B cell (primary cell): ENCODE measurements at regions not wholly inside any gene's neighbourhood (a gene's known extent, or its start where the extent isn't known, plus 50 kb on each side); places are given as distances from the start of the nearest gene placed in this dataset.

Experiments used
- ATAC-seq: fragments of 200-7000 bp; cut with Tn5 transposase; one replicate; pipeline ENCODE4 v1.10.0; 2021; ENCODE audit warnings: low read depth, mild to moderate bottlenecking, moderate number of reproducible peaks, moderate library complexity
- CTCF ChIA-PET: fragments of 350-600 bp; sonication (Branson Sonifier 250); formaldehyde crosslinking; loops from one replicate; lab custom pipeline; 2021; ENCODE audit warnings: antibody characterized with exemption, inconsistent platforms; lab: Charles Lee
- POLR2A ChIA-PET: fragments of 350-600 bp; sonication (Branson Sonifier 250); formaldehyde crosslinking; loops from one replicate; lab custom pipeline; 2021; ENCODE audit warnings: antibody characterized with exemption; lab: Charles Lee
- DNase-seq: peaks from one replicate; pipeline ENCODE4 v3.0.0; 2013
- H2AFZ ChIP-seq: 2 replicates; pipeline ENCODE4 v1.6.1; 2012; ENCODE audit warnings: mild to moderate bottlenecking, low read depth, low read length; ENCODE audit not compliant: insufficient read depth, poor library complexity, severe bottlenecking
- H3K27ac ChIP-seq, 2 donors: 1 replicate in 1 of 2; 2 replicates in 1 of 2; pipeline ENCODE4 v1.5.1; 2012 to 2013; ENCODE audit warnings: low read length in 2 of 2, mild to moderate bottlenecking in 2 of 2, moderate library complexity in 1 of 2
- H3K27me3 ChIP-seq, 4 experiments: fragments of 200-600 bp in 1 of 4; sonication (generic) in 1 of 4; replicated peaks in 1 of 4; 1 replicate in 2 of 4; 2 replicates in 2 of 4; pipeline versions ENCODE4 v1.6.1 to v1.7.0; 2013 to 2016; ENCODE audit warnings: low read length in 3 of 4, mild to moderate bottlenecking in 2 of 4, mixed read lengths in 1 of 4, moderate library complexity in 1 of 4; ENCODE audit not compliant: insufficient read depth in 4 of 4, control insufficient read depth in 3 of 4; ENCODE audit errors: control extremely low read depth in 1 of 4
- H3K36me3 ChIP-seq, 2 experiments: replicated peaks in 1 of 2; 1 replicate in 1 of 2; 2 replicates in 1 of 2; pipeline versions ENCODE4 v1.6.1 to v1.7.1; 2013; ENCODE audit warnings: low read length in 1 of 2; ENCODE audit not compliant: insufficient read depth in 2 of 2, control insufficient read depth in 1 of 2; ENCODE audit errors: control extremely low read depth in 1 of 2, extremely low read depth in 1 of 2
- H3K4me1 ChIP-seq, 2 donors: fragments of 200-600 bp in 1 of 2; sonication (generic) in 1 of 2; 1 replicate in 1 of 2; 2 replicates in 1 of 2; pipeline versions ENCODE4 v1.5.1 to v1.6.1; 2013 to 2017; ENCODE audit warnings: low read length in 2 of 2; ENCODE audit not compliant: control insufficient read depth in 2 of 2, insufficient read depth in 2 of 2
- H3K4me2 ChIP-seq: replicated peaks from 2 replicates; pipeline ENCODE3; 2012; ENCODE audit warnings: mild to moderate bottlenecking, low read depth, low read length; ENCODE audit not compliant: poor library complexity, severe bottlenecking
- H3K4me3 ChIP-seq, 5 experiments: fragments of 200-600 bp in 1 of 5; sonication (generic) in 1 of 5; 1 replicate in 3 of 5; 2 replicates in 2 of 5; pipeline versions ENCODE4 v1.5.1 to v1.7.0; 2011 to 2016; ENCODE audit warnings: low read length in 4 of 5, mild to moderate bottlenecking in 4 of 5, low read depth in 2 of 5, control low read depth in 1 of 5, moderate library complexity in 1 of 5; ENCODE audit not compliant: insufficient read depth in 1 of 5; ENCODE audit errors: control extremely low read depth in 1 of 5, extremely low read depth in 1 of 5
- H3K79me2 ChIP-seq: fragments of 200-600 bp; sonication (generic); one replicate; pipeline ENCODE4 v1.6.0; 2016; ENCODE audit warnings: low read length; ENCODE audit not compliant: control insufficient read depth, insufficient read depth
- H3K9ac ChIP-seq: fragments of 200-600 bp; sonication (generic); 2 replicates; pipeline ENCODE4 v1.6.1; 2017; ENCODE audit warnings: mild to moderate bottlenecking, low read length, moderate library complexity
- H3K9me3 ChIP-seq, 3 donors: one replicate each; pipeline versions ENCODE4 v1.6.1 to v1.7.1; 2013; ENCODE audit warnings: low read length in 2 of 3; ENCODE audit not compliant: control insufficient read depth in 2 of 3, insufficient read depth in 1 of 3; ENCODE audit errors: control extremely low read depth in 1 of 3
- H4K20me1 ChIP-seq: 2 replicates; pipeline ENCODE4 v1.6.0; 2012; ENCODE audit warnings: mild to moderate bottlenecking, low read length; ENCODE audit not compliant: insufficient read depth, control insufficient read depth, poor library complexity, severe bottlenecking
- H3K27ac Mint-ChIP-seq: one replicate; pipeline ENCODE4 v1.8.0; 2021; ENCODE audit warnings: mixed read lengths
- H3K27me3 Mint-ChIP-seq: one replicate; pipeline ENCODE4 v1.8.0; 2021; ENCODE audit warnings: mixed read lengths
- H3K4me1 Mint-ChIP-seq: one replicate; pipeline ENCODE4 v1.8.0; 2021; ENCODE audit warnings: mixed read lengths
- H3K4me3 Mint-ChIP-seq: one replicate; pipeline ENCODE4 v1.8.0; 2021; ENCODE audit warnings: mixed read lengths
- H3K9me3 Mint-ChIP-seq: one replicate; pipeline ENCODE4 v1.8.0; 2022; ENCODE audit warnings: mixed read lengths; ENCODE audit not compliant: insufficient read depth
- CTCF ChIP-seq: fragments of 200-600 bp; IDR thresholded peaks from one replicate; pipeline ENCODE4 v1.8.0; 2022; ENCODE audit warnings: antibody characterized with exemption, mild to moderate bottlenecking
- EZH2 ChIP-seq: IDR thresholded peaks from 2 replicates; pipeline ENCODE4 v1.6.1; 2012; ENCODE audit warnings: borderline replicate concordance, low read depth, mild to moderate bottlenecking, moderate library complexity, low read length; ENCODE audit not compliant: insufficient read depth, poor library complexity, severe bottlenecking
- WGBS: methylation state at CpG from one replicate; pipeline ENCODE4 v1.1.5; 2013; ENCODE audit warnings: missing lambda C conversion rate; ENCODE audit not compliant: insufficient coverage; 5-methylcytosine and 5-hydroxymethylcytosine counted together
- intact Hi-C: fragments of 100-400 bp; cut with micrococcal nuclease; formaldehyde crosslinking; loops from one replicate; pipeline ENCODE4 v1.10.0; 2022

DNA sequence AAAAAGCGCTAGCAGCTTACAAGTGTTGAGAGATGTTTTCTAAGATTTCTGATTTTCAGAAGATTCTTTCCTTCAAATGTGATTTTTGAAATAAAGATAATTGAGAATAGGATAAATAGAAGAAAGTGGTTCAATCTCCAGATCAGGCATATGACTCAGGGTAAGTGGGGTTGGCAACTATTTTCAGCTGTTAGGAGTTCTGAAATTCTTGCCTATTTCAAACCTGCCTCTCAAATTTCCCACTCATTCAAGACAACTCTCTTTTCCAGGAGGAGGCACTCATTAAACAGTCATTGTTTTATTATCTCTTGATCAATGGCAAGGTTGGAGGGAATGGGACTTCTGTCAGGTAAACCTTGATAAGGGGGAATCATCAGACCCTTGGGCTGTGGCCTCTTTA lies 138.9 kb downstream of the HNMT start:
- Histone ChIP-seq H3K4me3 (no peak overlapping the region), H3K27me3 (no peaks in the 10 kb centered on the region), H3K9ac (no peak overlapping the region), H2AFZ (no peak overlapping the region), H3K79me2 (no peaks in the 10 kb centered on the region), H3K36me3 (no peaks in the 10 kb centered on the region), H3K27ac (no peak overlapping the region), H3K9me3 (peaks cover 0 to 5% (median 1%) of the 10 kb centered on the region in 3 donors), H3K4me2 (no peak overlapping the region), H3K4me1 (no peaks in the 10 kb centered on the region), H4K20me1 (no peaks in the 10 kb centered on the region)
- intact Hi-C loops = no loop called here
- ChIA-PET CTCF (no interaction called here), POLR2A (no interaction called here)
- H3K4me3 Mint-ChIP-seq = no peak overlapping the region
- H3K9me3 Mint-ChIP-seq = no peaks in the 10 kb centered on the region
- H3K4me1 Mint-ChIP-seq = no peaks in the 10 kb centered on the region
- ATAC-seq = no peak
- H3K27ac Mint-ChIP-seq = no peak overlapping the region
- no peak for DNase-seq
- WGBS = no CpG with 5 or more reads among the region's 1 CpG
- H3K27me3 Mint-ChIP-seq = no peaks in the 10 kb centered on the region
- TF ChIP-seq CTCF (no peak), EZH2 (no peak)

- no CpG with 5 or more reads among the region's 1 CpG for WGBS
- DNase-seq = no peak
- H3K9me3 Mint-ChIP-seq = no peaks in the 10 kb centered on the region
Observed at GRCh38 chr2:138104071-138104470, 139.8 kb downstream of the HNMT start.

More at GRCh38 chr2:138104071-138104470, 139.8 kb downstream of the HNMT start:
- no peak overlapping the region for H3K27ac ChIP-seq
- TF ChIP-seq EZH2 = no peak
- no peak for TF ChIP-seq CTCF
- H3K9ac ChIP-seq = no peak overlapping the region
- H3K27me3 ChIP-seq = no peaks in the 10 kb centered on the region
- Mint-ChIP-seq H3K4me1 (no peaks in the 10 kb centered on the region), H3K27ac (no peak overlapping the region), H3K4me3 (no peak overlapping the region), H3K27me3 (no peaks in the 10 kb centered on the region)
- no peaks in the 10 kb centered on the region for H4K20me1 ChIP-seq
- H3K4me3 ChIP-seq = no peak overlapping the region
- H3K4me1 ChIP-seq = no peaks in the 10 kb centered on the region
- no peaks in the 10 kb centered on the region for H3K79me2 ChIP-seq
- H3K9me3 ChIP-seq = peaks cover 0 to 5% (median 0%) of the 10 kb centered on the region in 3 donors
- ATAC-seq = no peak
- intact Hi-C loops = no loop called here
- no peak overlapping the region for H3K4me2 ChIP-seq
- H2AFZ ChIP-seq = no peak overlapping the region
- no peaks in the 10 kb centered on the region for H3K36me3 ChIP-seq
- ChIA-PET CTCF (no interaction called here), POLR2A (no interaction called here)
